Vagina (tissue), 2 donors: ENCODE measurements at regions not wholly inside any gene's neighbourhood (a gene's known extent, or its start where the extent isn't known, plus 50 kb on each side); places are given as distances from the start of the nearest gene placed in this dataset.

Experiments used
- DNase-seq, 2 donors: peaks; one replicate each; pipeline ENCODE4 v3.0.0-alpha.2; 2017; ENCODE audit errors: extremely low spot score in 2 of 2
- H3K27ac ChIP-seq: fragments of 200-600 bp; sonication (generic); one replicate; pipeline ENCODE4 v1.5.1; 2019
- H3K27me3 ChIP-seq: fragments of 200-600 bp; sonication (generic); one replicate; pipeline ENCODE4 v1.5.1; 2019
- H3K36me3 ChIP-seq, 2 donors: fragments of 200-600 bp; sonication (generic); one replicate each; pipeline ENCODE4 v1.5.1; 2017 to 2019
- H3K4me1 ChIP-seq: fragments of 200-600 bp; sonication (generic); one replicate; pipeline ENCODE4 v1.5.1; 2019
- H3K4me3 ChIP-seq, 2 donors: fragments of 200-600 bp; sonication (generic); 1 replicate in 1 of 2; 2 replicates in 1 of 2; pipeline ENCODE4 v1.5.1; 2016 to 2019
- H3K9me3 ChIP-seq: fragments of 200-600 bp; sonication (generic); one replicate; pipeline ENCODE4 v1.5.1; 2019
- CTCF ChIP-seq, 3 experiments: fragments of 450-650 bp in 2 of 3; fragments of 200-600 bp in 1 of 3; sonication (generic) in 1 of 3; IDR thresholded peaks; one replicate each; pipeline ENCODE4 v1.5.1; 2017 to 2019; ENCODE audit warnings: antibody characterized with exemption in 3 of 3, mild to moderate bottlenecking in 2 of 3, moderate library complexity in 2 of 3
- POLR2A ChIP-seq, 2 donors: fragments of 450-650 bp; IDR thresholded peaks; one replicate each; pipeline ENCODE4 v1.6.1; 2017; ENCODE audit warnings: antibody characterized with exemption in 2 of 2, mild to moderate bottlenecking in 2 of 2, moderate library complexity in 2 of 2
- POLR2AphosphoS5 ChIP-seq, 2 donors: sonication (generic); formaldehyde crosslinking; IDR thresholded peaks; one replicate each; pipeline ENCODE4 v1.9.0; 2017; ENCODE audit warnings: antibody characterized with exemption in 2 of 2, mild to moderate bottlenecking in 2 of 2, low read depth in 1 of 2; ENCODE audit not compliant: insufficient read depth in 1 of 2
- intact Hi-C: fragments of 100-400 bp; cut with DNase I; formaldehyde crosslinking; loops from one replicate; pipeline ENCODE4 v1.15.1; 2023

- no peak overlapping the region for H3K27ac ChIP-seq
- no peaks in the 10 kb centered on the region for H3K4me1 ChIP-seq
- H3K4me3 ChIP-seq, result no peak overlapping the region
- H3K36me3 ChIP-seq, result no peaks in the 10 kb centered on the region
- DNase-seq, result no peak
- H3K27me3 ChIP-seq, result no peaks in the 10 kb centered on the region
- intact Hi-C loops, result no loop called here
- TF ChIP-seq CTCF (IDR thresholded peaks at IDR 0.05) (no peak), POLR2A (IDR thresholded peaks at IDR 0.05) (no peak), POLR2AphosphoS5 (IDR thresholded peaks at IDR 0.05; ENCODE audit: insufficient read depth in 1 of 2, low read depth in 1 of 2) (no peak)
- H3K9me3 ChIP-seq, result no peaks in the 10 kb centered on the region
These were observed 313.8 kb upstream of the DDX18 start for GRCh38 chr2:117500721-117501120.

GRCh38 chr2:117502121-117502520 lies 312.4 kb upstream of the DDX18 start:
- TF ChIP-seq POLR2AphosphoS5 (IDR thresholded peaks at IDR 0.05; ENCODE audit: insufficient read depth in 1 of 2, low read depth in 1 of 2) (no peak), CTCF (IDR thresholded peaks at IDR 0.05) (no peak), POLR2A (IDR thresholded peaks at IDR 0.05) (no peak)
- intact Hi-C loops, result no loop called here
- no peak for DNase-seq

GRCh38 chr2:117512307-117512706 lies 302.2 kb upstream of the DDX18 start:
- H3K4me3 ChIP-seq, result no peak overlapping the region
- H3K27ac ChIP-seq, result no peak overlapping the region
- H3K4me1 ChIP-seq, result no peaks in the 10 kb centered on the region
- no peaks in the 10 kb centered on the region for H3K9me3 ChIP-seq
- intact Hi-C loops, result no loop called here
- no peak for DNase-seq
- no peaks in the 10 kb centered on the region for H3K36me3 ChIP-seq
- TF ChIP-seq POLR2AphosphoS5 (IDR thresholded peaks at IDR 0.05; ENCODE audit: insufficient read depth in 1 of 2, low read depth in 1 of 2), result no peak
- TF ChIP-seq CTCF (IDR thresholded peaks at IDR 0.05), result no peak
- TF ChIP-seq POLR2A (IDR thresholded peaks at IDR 0.05), result no peak
- H3K27me3 ChIP-seq, result no peaks in the 10 kb centered on the region

More at GRCh38 chr2:117502121-117502520, 312.4 kb upstream of the DDX18 start:
- Histone ChIP-seq H3K4me3 (no peak overlapping the region), H3K27ac (no peak overlapping the region), H3K4me1 (no peaks in the 10 kb centered on the region), H3K36me3 (no peaks in the 10 kb centered on the region), H3K27me3 (no peaks in the 10 kb centered on the region), H3K9me3 (no peaks in the 10 kb centered on the region)

- no peaks in the 10 kb centered on the region for H3K4me1 ChIP-seq
- no peaks in the 10 kb centered on the region for H3K36me3 ChIP-seq
- no peak for DNase-seq
- TF ChIP-seq POLR2AphosphoS5 (IDR thresholded peaks at IDR 0.05; ENCODE audit: insufficient read depth in 1 of 2, low read depth in 1 of 2) (no peak), POLR2A (IDR thresholded peaks at IDR 0.05) (no peak), CTCF (IDR thresholded peaks at IDR 0.05) (no peak)
- no peaks in the 10 kb centered on the region for H3K27me3 ChIP-seq
- intact Hi-C loops, result no loop called here
- no peak overlapping the region for H3K4me3 ChIP-seq
- H3K27ac ChIP-seq, result no peak overlapping the region
- no peaks in the 10 kb centered on the region for H3K9me3 ChIP-seq
These were observed 300.1 kb upstream of the DDX18 start for GRCh38 chr2:117514371-117514770.

- Histone ChIP-seq H3K4me3 (no peak overlapping the region), H3K27me3 (no peaks in the 10 kb centered on the region), H3K36me3 (no peaks in the 10 kb centered on the region), H3K9me3 (no peaks in the 10 kb centered on the region), H3K27ac (no peak overlapping the region), H3K4me1 (no peaks in the 10 kb centered on the region)
- TF ChIP-seq POLR2AphosphoS5 (IDR thresholded peaks at IDR 0.05; ENCODE audit: insufficient read depth in 1 of 2, low read depth in 1 of 2), result no peak
- TF ChIP-seq CTCF (IDR thresholded peaks at IDR 0.05), result no peak
- no peak for TF ChIP-seq POLR2A (IDR thresholded peaks at IDR 0.05)
- no peak for DNase-seq
- intact Hi-C loops, result no loop called here
These were observed 295.3 kb upstream of the DDX18 start for GRCh38 chr2:117519238-117519637.
